ENCODE measurements at regions not wholly inside any gene's neighbourhood (a gene's known extent, or its start where the extent isn't known, plus 50 kb on each side); places are given as distances from the start of the nearest gene placed in this dataset.
A peak's percentile ranks its signal among the peaks of the same experiment; 100 is the strongest.
"Not testable (repeated sequence)": the region's sequence is repeated elsewhere in the genome, so short reads cannot be mapped to it uniquely, and the experiment has no call there.

DNA sequence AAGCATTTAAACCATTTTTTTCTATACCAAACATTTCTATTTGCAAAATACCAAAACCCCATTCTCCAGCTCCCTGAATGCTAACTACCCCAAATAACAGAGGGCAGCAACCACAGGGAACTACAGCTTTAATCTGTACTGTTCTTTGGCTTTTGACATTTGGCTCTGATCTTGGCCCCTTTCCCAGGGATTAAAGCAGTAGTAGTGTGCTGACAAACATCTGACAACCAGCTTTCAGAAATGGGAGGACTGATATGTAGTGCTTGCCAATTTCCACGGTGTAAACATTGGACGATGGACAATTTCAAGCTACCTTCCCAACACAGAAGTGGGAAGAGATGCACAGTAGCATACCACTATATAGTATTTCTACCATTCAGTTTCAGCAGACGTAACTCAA is 88.4 kb upstream of the TEAD1 start:
- peak in 1 of 2 experiments; percentile 22 for DNase-seq

DNA sequence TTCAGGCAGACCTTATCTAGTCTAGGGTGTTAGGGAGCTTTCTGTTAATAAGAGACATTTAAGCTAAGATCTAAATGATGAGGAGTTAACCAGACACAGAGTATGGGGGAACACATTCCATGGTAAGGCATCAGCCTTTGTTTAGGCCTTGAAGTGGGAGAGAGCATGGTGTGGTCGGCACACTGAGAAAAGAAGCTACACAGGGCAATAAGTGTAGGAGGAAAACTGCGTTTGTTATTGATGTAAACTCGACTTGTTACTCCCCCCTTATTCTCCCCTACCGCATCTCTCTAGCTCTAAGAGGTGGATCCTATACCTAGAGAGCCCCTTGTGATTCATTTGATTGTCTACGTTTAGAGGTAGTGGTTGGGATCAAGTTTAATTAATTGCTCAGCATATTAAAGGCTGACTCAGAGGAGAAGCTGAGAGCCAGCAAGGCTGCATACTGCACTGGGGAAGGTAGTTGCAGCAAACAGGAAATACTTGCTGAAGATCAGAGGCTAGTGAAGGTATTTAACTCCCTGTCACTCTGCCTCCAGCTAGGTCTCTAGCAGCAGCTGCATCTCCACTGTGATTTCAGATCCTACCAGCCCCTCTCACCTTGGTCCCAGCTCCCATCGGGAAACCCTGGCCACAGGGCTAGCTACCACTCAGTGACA is 86.8 kb upstream of the TEAD1 start:
- no peak for DNase-seq

DNA sequence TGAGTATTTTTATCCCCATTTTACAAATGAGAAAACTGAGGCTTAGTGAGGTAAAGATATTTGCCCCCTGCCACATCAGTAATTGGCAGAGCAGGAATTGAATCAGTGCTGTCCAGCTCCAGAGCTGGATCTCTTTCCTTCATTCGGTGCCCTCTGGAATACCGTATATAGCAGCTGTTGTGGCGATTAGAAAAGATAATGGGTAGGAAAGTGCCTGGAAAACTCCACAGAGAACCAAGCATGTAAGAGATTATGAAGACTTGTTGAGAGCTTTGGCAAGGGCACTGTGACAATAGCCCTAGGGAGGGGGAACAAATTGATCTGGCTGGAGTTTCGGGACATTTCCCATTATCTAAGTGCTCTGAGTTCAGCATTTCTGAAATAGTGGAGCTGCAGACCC is 82.5 kb upstream of the TEAD1 start:
- no peak for DNase-seq

DNA sequence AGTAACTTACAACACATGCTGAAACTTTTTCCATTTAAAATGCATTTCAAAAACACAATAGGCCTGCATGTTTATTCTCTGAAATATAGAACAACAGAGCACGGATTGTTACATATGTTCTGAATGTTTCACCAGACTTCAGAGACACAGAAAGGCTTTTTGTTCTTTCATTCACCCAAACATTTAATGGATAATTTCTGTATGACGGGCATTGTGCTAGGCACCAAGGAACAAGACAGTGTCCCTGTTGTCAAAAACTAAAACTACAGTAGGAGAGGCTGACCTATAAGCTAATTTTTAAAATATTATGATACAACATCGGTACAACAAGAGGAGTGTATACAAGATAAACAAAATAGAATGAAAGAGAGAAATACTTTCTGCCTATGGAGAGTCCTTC is 81.9 kb upstream of the TEAD1 start:
- DNase-seq = no peak

DNA sequence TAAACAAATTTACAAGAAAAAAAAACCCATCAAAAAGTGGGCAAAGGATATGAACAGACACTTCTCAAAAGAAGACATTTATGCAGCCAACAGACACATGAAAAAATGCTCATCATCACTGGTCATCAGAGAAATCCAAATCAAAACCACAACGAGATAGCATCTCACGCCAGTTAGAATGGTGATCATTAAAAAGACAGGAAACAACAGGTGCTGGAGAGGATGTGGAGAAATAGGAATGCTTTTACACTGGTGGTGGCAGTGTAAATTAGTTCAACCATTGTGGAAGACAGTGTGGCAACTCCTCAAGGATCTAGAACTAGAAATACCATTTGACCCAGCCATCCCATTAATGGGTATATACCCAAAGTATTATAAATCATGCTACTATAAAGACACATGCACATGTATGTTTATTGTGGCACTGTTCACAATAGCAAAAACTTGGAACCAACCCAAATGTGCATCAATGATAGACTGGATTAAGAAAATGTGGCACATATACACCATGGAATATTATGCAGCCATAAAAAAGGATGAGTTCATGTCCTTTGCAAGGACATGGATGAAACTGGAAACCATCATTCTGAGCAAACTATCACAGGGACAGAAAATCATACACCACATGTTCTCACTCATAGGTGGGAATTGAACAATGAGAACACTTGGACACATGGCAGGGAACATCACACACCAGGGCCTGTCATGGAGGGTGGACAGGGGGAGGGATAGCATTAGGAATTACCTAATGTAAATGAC is 79.0 kb upstream of the TEAD1 start:
- DNase-seq = not testable (repeated sequence)

DNA sequence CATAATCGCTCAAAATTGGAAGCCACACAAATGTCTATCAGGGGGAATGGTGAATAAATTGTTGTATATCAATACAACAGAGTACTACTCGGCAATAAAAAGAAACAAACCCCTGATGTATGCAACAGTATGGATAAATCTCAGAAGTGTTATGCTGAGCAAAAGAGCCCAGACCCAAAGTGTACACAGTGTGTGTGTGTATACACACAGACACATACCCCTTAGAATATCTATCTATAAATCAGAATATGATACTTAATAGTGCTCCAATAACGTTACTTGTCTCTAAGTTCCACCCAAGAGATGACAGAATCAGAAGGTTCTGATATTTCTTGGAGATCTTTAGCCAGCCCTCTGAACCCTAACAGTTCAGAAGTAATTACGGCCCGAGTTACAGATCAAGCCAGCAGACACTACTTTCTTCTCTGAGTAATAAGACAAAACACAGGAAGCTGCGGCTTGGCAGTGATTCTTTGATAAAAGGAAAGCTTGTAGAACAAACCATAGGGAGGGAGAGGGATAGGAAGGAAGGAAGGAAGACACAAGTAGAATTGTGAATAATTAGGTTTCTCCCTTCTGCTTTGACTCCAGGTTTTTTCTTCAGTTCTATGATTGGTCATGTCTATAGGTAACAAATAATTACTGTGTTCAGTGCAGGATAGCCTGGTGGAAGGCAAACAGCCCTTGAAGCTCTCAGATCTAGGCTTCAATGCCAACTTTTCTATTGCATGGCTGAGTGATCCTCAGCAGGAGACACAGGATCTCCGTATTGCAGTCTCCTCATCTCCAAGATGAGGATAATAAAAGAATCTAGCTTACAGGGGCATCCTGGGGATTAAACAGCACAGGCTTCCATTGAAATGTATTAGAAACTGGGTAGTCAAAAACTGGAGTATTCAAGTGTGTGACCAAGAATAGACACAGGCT is 75.6 kb upstream of the TEAD1 start:
- DNase-seq = no peak

DNA sequence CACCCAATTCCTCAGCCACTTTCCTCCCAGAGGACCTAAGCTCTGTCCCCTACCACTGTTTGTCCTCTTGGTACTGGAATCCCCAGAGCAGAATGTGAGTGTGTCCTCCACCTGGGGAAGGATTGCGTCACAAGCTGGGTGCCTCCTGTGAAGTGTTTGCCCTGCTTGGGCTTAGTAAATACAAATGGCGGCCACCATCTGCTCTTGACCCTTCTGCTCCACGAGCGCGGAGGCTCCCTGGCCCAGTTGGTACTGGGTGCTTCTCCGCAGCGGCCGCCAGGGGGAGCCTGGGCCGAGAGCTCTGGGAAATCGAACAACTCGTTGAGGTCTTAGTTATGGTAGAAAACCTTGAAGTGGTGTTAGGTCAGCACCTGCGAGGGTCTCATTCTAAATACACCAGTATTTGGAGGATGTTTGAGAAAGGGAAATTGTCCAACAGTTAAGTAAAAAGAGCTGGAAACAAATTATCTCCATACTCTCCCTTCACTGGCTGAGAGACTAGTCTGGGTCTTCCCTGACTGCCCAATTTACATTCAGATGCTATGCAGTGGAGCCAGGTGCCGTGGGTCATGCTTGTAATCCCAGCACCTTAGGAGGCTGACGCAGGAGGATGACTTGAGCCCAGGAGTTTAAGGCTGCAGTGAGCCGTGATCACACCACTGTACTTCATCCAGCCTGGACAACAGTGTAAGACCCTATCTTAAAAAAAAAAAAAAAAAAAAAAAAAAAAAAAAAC is 74.6 kb upstream of the TEAD1 start:
- peak; percentile 90 to 92 for DNase-seq

DNA sequence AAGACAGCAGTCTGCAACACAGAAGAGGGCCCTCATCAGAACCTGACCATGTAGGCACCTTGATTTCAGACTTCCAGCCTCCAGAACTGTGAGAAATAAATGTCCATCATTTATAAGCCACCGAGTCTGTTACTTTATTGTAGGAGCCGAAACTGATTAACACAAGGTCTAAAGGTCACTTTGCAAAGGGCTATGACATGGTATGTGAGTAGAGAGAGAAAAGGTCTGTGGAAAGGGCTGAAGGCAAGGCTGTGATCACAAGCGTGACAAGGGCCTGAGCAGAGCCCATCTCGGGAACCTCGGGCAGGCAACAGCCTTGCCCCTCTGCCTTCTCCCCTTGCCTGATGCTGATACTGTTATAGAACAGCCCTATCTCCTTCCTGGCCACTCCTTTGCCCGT is 73.4 kb upstream of the TEAD1 start:
- no peak for DNase-seq

DNA sequence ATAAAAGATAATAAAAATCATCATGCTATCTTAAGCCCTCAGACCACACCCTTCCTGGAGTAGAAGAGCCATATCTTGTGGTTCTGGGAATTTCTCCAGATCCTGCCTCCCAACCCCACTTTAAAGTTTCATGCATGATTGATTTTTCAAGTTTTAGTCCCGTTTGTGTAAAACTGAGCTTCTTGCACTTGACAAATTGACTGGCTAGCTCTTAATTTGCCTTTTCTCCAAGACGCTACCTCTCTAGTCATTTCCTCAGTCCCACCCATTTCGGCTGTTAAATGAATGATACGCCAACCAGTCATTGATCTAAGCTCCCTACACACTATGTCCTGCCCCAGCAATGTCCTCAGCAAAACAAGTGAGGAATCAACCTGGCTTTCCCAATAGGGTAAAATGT is 71.8 kb upstream of the TEAD1 start:
- peak; percentile 8 to 11 for DNase-seq

DNA sequence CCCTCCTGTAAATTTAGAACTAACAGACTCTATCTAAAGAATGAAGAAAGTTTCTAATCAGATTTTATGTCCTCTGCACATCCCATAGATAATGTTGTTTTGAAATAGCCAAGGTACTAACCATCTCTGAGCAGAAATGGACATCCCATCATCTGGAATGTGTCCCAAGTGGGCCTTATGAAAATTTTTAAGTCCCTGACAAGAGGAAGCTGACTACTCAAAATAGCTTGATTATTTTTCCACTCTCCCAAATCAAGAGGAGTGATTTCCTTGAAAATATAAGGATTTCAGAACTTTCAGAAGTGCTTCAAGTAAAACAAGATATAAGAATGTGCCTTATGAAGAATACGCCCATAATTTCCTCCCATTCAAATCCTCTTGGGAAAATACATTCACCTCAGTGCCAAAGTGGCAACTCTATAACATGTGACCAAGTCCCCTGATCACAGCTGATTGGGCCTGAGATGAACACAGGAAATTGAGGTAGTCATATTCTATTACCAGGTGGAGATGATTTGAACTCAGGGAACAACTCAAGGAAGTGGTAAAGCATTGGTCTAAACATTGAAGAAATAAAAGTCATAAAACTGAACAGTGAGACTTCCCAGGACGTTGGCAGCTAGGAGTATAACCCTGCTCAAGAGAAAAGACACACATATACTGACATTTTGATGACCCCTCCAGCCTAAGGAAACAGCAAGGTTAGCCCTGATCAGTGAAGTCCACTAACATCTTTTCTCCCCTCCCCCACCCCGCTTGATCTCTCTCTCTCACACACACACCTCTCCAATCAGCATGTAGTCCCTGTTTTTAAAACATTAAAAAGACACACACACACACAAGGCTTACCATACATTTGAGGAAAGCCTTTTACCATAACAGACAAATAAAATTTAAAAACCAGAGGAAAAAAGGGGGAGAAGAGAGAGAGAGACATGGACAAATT is 70.8 kb upstream of the TEAD1 start:
- DNase-seq = no peak

DNA sequence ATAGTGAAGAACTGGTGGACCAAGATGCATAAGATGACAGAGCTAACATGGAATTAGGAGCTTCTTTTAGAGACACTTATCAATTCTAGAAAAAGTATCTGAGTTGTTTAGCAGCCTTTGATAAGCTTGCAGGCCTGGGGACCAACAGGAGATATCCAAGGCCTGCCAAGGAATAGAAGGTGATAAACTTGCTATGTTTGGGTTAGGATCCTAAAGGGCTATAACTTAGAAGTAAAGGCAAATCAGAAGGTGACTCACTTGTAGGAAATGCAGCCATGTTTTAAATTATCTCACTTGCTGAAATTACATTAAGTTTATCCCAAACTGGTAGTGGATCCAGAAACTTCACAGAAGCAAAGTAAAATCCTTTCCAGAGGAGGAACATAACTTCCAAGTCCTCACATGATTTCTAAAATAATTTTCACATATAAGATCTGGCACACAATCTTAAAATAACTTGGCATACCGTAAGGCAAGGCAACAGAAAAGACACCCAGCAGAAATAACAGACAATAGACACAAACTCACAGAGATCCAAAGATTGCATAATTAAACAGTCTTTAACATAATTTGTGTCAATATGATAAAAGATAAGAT is 69.6 kb upstream of the TEAD1 start:
- DNase-seq = no peak

DNA sequence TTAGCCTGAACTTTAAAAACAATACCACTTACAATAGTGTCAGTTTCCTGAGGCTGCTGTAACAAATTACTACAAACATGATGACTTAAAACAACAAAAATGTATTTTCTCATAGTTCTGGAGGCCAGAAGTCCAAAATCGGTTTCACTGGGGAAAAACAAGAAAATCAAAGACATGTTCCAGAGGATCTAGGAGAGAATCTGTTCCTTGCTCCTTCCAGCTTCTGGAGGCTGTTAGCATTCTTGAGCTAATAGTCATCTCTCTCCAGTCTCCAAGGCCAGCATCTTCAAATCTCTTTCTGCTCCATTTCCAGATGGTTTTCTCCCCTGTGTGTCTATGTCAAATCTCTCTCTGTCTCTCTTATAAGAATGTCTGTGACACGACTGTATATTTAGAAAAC is 67.6 kb upstream of the TEAD1 start:
- no peak for DNase-seq

DNA sequence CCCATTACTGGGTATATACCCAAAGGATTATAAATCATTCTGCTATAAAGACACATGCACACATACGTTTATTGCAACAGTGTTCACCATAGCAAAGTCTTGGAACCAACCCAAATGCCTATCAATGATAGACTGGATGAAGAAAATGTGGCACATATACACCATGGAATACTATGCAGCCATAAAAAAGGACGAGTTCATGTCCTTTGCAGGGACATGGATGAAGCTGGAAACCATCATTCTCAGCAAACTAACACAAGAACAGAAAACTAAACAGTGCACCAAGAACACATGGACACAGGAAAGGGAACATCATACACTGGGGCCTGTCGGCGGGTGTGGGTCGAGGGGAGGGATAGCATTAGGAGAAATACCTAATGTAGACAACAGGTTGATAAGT is 65.5 kb upstream of the TEAD1 start:
- DNase-seq = not testable (repeated sequence)

DNA sequence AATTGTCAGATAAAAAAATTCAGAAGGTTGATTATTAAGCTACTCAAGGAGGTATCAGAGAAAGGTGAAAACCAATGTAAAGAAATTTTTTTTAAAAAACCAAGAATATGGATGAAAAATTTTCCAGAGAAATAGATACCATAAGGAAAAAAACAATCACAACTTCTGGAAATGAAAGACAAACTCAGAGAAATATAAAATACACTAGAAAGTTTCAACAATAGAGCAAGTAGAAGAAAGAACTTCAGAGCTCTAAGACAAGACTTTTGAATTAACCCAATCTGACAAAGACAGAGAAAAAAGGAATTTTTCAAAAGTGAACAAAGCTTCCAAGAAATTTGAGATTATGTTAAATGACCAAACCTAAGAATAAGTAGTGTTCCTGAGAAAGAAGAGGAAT is 62.9 kb upstream of the TEAD1 start:
- no peak for DNase-seq

DNA sequence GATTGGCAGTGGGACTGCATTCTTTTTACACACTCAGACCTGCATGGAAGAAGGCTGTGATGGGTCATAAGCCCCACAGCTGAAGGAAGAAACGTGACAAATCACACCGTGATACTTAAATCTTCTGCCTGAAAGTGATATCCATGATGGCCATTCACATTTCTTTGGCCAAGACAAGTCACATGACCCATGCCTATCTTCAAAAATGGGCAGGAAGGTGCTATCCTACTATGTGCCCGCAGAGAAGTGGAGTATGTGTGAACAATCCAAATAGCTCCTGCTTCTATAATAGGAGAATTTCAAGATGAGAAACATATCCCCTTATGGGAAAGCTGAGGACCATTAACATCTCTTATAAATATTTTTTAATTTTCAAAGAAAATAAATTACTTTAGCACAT is 56.6 kb upstream of the TEAD1 start:
- no peak for DNase-seq

DNA sequence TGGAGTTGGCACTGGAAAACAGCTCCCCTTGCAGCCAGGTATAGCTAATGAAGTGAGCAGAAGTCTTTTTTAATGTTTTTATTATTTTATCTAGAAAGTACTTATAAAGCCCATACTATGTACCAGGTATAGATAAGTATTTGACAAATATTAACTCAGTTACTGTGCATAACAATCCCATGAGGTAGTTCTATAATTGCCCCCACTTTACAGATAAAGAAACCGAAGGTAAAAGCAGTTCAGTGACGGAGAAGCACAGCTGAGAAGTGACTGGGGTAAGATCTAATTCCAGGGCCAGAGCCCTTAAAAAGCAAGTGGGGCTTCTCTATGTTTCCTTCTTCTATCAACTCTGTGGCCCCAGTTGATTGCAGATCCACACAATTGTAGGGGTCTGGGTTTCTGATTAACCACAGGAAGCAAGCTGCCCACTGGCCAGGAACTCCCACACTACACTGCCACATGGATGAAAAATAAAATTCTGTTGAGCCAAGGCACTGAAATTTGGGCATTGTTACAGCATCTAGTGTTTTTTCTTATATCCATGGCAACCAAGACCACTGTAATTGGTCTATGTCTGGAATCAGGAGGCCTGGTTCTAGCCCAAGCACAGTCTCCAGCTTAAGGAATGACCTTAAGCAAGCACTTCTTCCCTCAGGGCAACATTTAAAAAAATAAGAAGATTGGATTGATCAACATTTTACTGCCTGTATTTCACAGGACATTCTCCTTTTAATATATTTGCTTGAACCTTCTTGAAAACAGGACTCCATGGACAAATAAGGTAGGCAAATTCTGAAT is 55.3 kb upstream of the TEAD1 start:
- DNase-seq = no peak

DNA sequence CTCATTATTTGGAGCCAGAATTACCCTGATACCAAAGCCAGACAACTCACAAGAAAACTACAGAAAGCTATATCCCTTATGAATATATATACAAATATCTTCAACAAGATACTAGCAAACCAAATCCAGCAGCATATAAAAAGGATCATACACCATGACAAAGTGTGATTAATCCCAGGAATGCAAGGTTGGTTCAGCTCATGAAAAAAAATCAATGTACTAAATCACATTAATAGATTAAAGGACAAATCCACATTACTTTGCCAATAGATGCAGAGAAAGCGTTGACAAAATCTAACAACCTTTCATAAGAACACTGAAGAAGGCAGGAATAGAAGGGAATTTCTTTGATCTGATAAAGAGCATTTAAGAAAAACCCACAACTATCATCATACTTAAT is 50.4 kb upstream of the TEAD1 start:
- no peak for DNase-seq

Measured in NCI-H524 (cell line).